Prostate gland (tissue), 2 donors: ENCODE measurements at regions not wholly inside any gene's neighbourhood (a gene's known extent, or its start where the extent isn't known, plus 50 kb on each side); places are given as distances from the start of the nearest gene placed in this dataset.

Experiments
- CTCF ChIP-seq, 4 experiments: fragments of 200-600 bp in 2 of 4; fragments of 450-650 bp in 2 of 4; sonication (generic) in 2 of 4; IDR thresholded peaks; 1 replicate in 3 of 4; 2 replicates in 1 of 4; pipeline ENCODE4 v1.5.1; 2016 to 2019; ENCODE audit warnings: antibody characterized with exemption in 4 of 4, mild to moderate bottlenecking in 2 of 4, moderate library complexity in 2 of 4
- POLR2A ChIP-seq: fragments of 450-650 bp; IDR thresholded peaks from one replicate; pipeline ENCODE4 v1.6.1; 2016; ENCODE audit warnings: antibody characterized with exemption, mild to moderate bottlenecking

- TF ChIP-seq CTCF (IDR thresholded peaks at IDR 0.05) (no peak), POLR2A (no peak)
These were observed 468.8 kb downstream of the BCOR start for GRCh38 chrX:39629001-39629400.
